GM19372 (cell line): ENCODE measurements at regions not wholly inside any gene's neighbourhood (a gene's known extent, or its start where the extent isn't known, plus 50 kb on each side); places are given as distances from the start of the nearest gene placed in this dataset.

ENCODE experiments used
- ATAC-seq: cut with Tn5 transposase; IDR thresholded peaks from one replicate; pipeline ENCODE4 v1.9.1; 2021; ENCODE audit warnings: mild to moderate bottlenecking, low read depth, moderate library complexity; ENCODE audit not compliant: unreplicated experiment

DNA sequence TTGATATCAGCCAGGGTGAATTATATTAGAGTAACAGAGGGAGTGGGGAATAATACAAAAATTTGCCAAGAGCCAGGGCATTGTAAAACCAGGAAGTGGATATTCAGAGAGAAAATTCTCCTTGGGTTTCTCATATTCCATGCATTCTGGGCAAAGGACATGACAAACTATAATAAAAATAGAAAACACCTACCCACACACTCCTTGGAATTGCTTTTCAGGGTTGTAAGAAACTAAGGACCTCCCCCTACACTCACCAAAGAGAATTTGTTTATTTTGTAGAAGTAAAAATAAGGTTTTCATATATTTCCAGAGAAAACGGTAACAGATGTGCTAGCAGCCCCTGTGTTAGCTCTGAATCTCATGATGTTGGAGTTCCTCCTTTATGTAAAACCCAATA, 649.6 kb downstream of the SLITRK1 start:
- ATAC-seq: no peak

DNA sequence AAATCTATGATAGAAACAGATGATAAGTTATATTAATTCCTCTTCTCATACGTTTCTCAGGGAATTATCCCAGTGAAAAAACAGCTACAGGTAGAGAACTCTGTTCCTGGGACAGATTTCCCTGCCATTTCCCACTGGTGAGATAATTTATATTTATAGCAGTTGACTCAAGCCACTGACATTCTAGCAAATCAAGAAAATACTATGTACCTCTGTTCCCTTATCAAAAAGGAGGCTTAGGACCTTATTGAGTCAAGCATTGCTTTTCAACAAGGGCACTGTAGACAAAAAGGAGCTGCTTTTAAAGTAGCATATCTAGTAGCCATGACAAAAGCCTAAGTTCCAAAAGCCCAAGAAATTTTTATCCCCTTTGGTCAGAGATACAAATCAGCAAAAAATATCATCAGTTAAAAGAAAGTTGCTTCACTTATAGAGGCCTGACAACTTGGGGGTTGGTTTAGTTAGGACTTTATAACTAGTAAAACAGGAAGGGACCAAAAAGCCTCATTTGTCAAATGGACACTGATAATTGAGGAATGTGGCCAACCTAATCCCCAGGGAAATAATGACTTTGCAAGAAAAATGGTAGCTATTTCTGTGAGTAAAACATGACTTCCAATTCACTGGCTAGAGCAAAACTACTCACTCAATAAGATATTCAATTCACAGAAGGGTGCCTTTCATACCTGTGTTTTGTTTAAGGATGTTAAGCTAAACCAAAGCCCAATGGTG, 652.5 kb downstream of the SLITRK1 start:
- no peak for ATAC-seq

DNA sequence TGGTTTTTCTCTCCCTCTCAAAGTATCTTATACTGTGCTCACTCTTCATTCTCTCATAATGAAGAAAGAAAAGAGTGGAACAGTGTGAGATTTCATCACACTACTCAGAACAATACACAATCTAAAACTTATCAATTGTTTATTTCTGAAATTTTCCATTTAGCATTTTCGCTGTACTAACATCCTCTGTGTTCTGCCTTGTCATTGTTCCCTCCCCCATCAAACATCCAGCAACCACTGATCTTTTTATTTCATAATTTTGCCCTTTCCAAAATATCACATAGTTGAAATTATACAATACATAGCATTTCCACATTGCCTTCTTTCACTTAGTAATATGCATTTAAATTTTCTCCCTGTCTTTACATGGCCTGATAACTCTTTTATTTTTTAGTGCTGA, 658.7 kb downstream of the SLITRK1 start:
- no peak for ATAC-seq

DNA sequence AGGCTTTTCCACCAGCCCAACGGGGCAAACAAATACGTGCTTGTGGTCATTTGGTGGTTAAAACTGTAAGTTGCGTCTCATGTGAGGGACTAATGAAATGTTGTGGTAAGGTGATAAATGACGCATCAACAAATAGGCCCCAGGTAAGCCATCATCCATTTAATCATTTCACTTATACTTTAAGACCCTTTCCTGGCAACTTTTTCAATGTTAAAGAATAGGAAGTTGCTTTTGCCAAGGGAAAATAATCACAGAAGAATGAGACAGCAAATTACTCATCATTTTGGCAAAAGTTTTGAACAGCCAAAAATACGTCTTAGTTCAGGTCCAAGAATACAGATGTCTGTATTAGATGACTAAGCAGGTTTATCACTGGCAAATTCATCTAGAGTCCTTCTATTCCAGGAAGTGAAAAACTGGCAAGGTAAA, 660.4 kb downstream of the SLITRK1 start:
- ATAC-seq: no peak

DNA sequence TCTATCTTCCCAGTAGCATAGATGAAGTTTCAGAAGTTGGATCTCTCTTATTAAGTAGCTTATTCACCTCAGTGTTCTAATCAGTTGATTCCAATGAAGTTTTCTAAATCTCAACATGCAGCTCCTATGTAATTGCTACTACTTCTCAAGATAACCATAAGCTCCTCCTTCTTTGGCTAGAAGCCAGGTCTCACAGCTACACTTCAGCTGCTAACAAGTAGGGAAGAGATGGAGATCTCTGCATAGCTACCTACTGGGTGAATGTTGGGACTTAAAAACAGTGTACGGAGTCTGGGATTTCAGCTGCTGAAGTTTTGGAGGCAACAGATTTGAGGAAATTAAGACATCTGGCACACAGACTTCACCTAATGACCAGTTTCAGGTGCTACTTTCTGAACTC, 661.0 kb downstream of the SLITRK1 start:
- ATAC-seq: no peak

DNA sequence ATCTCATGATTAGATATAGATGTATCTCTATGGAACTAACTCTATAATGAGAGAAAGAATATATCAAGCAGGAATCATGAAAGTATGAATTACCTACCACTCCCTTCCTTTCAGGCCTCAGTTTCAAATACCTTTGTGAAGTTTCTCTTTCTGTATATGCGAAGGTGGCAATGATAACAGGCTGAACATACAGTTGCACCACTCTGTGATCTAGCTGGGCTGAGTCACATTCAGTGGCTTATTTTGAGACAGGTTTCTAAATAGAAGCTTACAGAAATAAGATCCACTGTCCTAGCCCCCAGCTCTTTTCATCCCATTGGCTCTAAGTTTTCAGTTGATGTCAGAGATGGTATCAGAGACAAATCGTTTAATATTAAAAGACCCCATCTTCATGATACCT, 662.0 kb downstream of the SLITRK1 start:
- no peak for ATAC-seq

DNA sequence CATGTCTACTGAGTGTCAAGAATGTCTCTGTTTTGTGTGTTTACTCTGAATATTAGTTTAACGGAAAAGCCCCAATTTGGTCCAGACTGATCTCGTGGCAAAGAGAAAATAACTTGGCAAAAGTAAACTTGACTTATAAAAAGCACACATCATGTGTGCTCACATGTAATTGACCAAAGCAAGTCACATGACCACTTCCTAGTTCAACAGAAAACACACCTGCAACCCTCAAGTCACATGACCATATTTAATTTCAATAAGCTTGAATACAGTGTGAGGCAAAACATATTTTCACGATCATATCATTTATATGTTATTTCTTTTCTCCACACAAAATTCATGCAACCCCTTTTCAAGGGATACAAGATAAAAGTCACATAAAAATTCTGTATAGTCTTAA, 662.4 kb downstream of the SLITRK1 start:
- no peak for ATAC-seq

DNA sequence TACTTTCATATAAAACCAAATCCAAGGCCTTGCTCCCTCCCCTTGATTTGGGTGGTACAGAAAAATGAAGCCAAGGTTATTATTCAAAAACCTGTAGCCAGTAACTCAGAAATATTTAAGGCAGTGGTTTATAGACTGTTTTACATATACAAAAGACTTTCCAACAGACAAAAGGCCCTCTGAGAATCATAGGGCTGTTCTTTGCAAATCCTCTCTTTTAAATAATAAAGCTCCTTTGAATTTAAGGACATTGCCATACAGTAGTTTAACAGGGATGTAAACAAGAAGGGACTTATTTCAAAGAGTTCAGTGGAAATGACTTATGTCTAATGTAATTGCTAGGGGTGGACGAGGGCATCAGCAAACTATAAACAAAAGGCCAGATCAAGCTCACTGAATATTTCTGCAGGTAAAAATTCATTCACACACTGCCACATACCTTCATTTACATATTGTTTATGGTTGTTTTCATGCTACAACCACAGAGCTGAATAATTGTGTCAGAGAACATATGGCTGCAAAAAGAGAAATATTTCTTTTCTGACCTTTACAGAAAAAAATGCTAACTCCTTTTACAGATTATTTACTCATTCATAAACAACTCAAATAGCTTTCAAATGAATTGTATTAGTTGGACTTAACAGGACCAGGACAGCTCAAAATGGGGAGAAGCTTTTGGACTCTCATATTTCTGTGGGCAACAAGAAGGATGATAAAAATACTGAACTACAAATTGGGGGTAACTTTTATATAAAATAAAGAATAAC, 665.6 kb downstream of the SLITRK1 start:
- ATAC-seq: no peak

DNA sequence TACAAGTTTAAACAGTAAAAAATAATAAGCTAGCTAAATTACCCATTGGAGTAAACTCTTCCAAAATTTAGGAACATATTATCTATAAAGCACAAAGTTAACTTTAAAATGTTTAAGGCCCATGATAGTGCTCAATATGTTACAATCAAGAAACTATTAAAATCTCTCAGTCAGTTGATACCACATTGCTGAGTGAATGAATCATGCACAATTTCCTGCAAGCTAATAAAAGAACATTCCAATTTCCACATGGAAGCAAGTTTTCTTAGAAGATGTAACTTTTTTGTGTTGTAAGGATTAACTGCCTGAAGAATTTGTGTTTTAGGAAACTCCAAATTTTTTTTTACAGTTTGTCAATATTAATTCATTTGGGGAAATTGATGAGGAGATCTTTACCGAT, 666.6 kb downstream of the SLITRK1 start:
- ATAC-seq: no peak

DNA sequence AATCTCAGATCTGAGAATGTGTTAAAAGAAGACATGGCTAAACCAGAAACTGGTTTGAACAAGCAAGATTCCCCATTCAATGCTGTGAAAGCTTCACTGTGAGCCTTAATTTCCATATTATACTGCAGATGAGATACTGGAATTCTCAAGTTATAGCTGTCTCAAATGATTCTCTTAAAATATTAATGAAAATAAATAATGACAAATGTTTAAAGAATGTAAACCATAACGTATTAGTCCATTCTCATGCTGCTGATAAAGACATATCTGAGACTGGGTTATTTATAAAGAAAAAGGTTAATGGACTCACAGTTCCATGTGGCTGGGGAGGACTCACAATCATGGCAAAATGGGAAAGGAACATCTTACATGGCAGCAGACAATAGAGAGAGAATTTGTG, 667.8 kb downstream of the SLITRK1 start:
- no peak for ATAC-seq

DNA sequence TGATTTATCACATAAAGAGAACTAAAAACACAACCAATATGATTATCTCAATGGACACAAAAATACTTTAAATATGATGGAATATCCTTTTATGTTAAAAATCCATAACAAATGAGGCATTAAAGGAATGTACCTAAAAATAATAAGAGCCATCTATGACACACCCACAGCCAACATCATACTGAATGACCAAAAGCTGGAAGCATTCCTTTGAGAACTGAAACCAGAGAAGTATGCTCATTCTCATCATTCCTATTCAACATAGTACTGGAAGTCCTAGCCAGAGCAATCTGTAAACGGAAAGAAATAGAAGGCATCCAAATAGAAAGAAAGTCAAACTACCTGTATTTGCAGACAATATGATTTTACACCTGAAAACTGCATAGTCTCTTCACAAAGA, 671.0 kb downstream of the SLITRK1 start:
- ATAC-seq: no peak

DNA sequence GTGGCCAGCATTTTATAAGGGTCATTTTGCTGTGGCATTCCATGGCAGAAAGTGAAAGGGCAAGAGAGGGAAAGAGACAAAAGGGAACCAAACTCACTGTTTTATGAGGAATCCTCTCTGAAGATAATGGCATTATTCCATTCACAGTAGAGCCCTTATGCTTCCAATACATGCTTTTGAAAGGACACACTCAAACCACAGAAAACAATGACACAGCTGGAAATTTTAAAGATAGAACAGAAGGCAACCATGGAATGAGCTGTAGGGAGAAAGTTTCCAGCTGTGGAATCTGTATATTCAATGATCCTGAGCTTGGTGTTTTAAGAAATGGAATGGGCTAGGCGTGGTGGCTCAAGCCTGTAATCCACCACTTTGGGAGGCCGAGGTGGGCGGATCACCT, 677.4 kb downstream of the SLITRK1 start:
- ATAC-seq: no peak

DNA sequence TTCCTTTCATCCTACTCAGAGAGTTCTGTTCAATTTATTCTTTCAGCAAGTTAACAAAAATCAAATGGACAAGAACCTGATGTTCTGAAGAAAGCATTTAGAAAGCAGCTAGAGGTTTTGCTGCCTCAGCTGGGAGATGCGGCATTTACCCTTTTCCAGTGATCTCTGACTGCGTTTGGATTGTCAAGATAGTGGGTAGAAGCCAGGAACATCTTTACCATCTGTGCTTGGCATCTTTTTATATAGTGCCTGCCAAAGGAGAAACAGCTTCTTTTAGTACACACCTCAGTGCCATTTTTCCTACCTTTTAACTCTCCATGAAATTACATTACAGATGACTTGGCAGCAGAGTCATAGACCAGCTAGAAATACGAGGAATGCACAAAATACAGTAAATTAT, 680.8 kb downstream of the SLITRK1 start:
- no peak for ATAC-seq

DNA sequence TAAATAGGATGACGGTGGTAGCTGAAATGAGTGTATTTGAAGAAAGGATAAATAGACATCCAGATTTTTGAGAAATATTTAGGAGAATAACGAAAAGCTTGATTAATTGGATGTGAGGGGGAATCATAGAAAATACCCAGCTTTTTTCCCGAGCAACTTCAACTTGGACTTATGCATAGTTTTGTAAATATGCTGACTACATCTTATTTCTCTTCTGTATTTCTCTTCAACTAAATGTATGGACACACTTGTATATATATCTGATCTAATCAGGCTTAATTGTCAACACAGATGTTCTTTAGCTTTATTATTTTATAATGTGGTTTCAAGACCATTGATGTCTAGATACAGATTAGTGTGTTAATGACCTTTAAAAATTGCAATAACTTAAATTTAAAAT, 685.0 kb downstream of the SLITRK1 start:
- no peak for ATAC-seq

DNA sequence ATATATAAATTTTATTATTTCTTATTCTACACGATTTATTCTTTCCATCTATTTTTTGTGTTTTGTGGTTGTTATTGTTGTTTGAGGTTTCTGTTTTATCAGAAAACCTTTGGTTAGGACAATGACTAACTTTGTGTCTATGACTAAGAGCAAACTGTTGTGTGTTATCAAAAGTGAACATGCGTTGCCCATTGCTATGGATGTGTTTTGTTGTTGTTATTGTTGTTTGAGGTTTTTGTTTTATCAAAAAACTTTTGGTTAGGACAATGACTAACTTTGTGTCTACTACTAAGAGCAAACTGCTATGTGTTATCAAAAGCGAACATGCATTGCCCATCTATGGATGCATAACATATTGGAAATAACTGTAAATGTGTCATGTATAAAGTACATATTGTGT, 692.3 kb downstream of the SLITRK1 start:
- no peak for ATAC-seq

DNA sequence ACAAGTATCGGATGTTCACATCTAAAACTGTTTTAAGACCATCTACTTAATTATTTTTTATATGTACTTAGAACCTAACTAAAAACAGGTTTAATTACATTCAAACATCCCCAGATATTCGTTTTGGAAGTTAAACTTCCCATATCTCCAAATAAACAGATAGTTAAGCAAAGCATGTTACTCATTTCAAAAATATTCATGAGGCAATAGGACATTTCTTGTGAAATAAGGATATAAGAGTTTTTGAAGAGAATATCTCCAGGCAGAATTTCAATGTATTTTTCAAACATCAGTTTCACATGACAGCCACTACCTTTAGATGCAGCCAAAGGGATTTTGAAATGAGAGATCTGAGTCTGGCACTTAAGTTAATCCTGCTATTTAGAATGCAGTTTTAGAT, 697.5 kb downstream of the SLITRK1 start:
- no peak for ATAC-seq

DNA sequence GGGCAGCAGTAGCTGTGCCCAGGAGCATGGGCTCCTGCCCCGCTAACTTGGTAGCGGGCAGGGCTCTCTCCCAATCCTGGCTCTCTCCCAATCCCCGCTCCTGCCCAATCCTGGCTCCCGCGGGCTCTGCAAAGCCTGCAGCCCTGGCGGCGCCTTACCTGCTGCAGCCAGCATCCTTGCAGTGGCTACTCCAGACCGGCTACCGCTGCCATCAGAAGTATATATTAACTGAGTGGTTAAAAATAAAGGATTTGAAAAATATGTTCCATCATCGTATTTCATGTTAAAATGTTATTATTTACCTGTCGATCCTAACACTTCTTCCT, 698.2 kb downstream of the SLITRK1 start:
- ATAC-seq: no peak

DNA sequence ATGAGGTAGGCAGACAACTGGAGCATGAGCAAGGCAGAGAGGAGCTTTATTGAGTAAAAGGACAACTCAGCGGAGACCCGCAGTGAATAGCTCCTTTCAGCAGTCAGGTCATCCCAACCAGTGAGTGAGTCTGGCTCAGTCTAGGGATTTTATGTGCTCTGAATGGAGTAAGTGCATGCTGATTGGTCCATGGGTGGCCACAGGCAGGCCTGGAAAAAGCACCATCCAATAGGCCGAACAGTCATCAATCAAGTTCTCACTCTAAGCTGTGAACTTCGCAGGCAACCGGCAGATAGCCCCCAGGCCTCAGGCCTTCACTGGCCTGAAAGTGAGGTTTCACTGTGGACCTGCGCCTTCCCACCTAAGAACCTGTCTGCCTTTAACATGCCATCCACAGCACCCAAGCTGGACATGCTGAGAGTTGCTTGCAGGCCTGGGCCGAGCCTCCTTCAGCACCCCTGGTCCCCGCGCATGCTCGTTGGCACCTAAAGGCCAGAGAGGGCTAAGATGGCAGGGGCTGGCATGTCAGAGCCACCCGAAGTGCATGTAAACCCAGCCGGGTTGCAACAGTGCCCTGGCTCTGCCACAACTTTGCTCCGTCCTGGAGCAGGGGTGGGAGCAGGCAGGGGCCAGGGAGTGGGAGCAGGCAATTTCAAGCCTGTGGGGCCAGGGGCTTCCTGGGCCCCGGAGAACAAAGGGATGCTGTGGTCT, 698.7 kb downstream of the SLITRK1 start:
- ATAC-seq: no peak

DNA sequence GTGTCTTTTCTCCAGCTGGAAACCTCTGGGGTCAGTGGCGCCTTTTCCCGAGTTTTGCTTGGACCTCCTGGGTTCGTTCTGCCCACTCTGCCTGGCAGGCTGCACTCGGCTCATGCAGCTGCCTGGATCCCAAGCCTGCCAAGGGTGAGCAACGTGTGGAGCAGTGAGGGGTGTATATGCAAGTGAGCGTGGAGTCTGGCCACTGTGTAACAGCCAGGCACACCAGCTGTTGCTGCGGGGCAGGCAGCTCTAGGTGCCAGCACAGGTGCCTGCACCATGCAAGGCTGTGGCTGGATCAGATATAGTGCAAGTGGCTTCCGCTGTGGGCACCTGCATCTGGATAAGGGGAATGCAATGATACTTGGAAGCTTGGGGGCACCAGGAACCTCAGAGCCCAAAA, 699.4 kb downstream of the SLITRK1 start:
- ATAC-seq: no peak

DNA sequence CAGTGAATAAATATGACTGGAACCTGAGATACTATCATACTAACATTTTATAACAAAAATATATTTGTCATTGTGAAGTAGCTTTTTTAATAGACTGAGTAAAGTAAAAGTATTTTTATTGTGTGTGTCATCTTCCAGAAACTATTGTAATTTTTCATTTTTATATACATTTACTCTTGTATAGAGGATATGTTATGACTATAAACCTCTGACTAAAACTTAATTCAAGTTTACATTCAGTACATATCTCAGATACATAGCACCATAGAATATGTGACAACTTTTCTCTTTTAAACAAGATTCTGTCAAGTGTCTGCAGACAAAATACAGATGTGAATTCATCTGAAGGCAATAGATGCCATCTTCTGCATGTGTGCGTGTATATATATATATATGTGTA, 704.3 kb downstream of the SLITRK1 start:
- ATAC-seq: no peak

DNA sequence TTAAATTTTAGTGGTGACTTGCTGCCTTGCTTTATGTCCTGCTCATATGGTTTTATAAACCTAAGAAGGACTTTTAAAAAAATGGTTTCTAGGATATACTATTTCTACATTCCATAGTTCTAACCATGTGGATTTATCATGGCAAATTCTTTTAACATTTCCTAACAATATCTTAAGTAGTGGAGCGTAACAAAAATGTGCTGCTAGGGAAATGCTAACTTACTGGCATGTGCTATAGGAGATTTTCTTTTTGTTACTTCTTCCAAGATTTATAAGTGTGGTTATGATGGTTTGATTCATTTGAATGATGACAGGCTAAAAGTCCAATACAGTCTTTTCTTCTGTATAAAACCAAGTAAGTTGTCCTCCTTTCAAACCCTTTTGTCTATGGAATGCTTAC, 713.7 kb downstream of the SLITRK1 start:
- no peak for ATAC-seq

DNA sequence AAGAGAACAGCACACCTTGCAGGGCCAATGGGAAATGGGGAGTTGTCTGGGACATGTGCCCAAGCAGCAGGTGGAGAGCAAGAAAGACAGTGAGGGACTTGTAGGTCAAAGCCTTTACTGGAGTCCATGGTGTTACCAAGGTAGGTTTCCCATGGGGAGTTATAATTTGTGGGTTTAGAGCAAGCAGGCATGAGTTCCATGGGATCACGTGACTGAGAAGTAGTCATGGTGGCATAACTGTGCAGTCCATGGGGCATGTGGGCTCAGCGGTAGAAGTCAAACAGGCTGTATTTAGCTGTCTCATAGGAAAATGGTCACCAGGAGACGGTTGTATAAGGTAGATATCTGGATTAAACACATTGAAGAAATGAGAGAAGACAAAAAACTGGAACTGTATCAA, 715.1 kb downstream of the SLITRK1 start:
- no peak for ATAC-seq
